Panc1 (cell line): ENCODE measurements at regions not wholly inside any gene's neighbourhood (a gene's known extent, or its start where the extent isn't known, plus 50 kb on each side); places are given as distances from the start of the nearest gene placed in this dataset.

Experiments
- ATAC-seq: fragments of 200-7000 bp; cut with Tn5 transposase; 2 replicates; pipeline ENCODE4 v1.9.1; 2020; ENCODE audit warnings: mild to moderate bottlenecking, moderate library complexity
- BruUV-seq: library from RNA; stranded (reverse); fragments of 400-500 nt; replicated peaks from 2 replicates; lab custom pipeline; 2021; lab: Mats Ljungman, UMichigan
- CTCF ChIA-PET: fragments of 300-600 bp; sonication (Branson Sonifier 250); formaldehyde crosslinking; loops from one replicate; lab custom pipeline; 2022; ENCODE audit warnings: antibody characterized with exemption; lab: Charles Lee
- POLR2A ChIA-PET: fragments of 300-600 bp; sonication (Branson Sonifier 250); formaldehyde crosslinking; loops from one replicate; lab custom pipeline; 2022; ENCODE audit warnings: antibody characterized with exemption; lab: Charles Lee
- DNase-seq: peaks from one replicate; pipeline ENCODE4 v3.0.0-alpha.2; 2010; ENCODE audit warnings: low read depth, low spot score
- H3K27ac ChIP-seq: 2 replicates; pipeline ENCODE4 v1.5.1; 2011; ENCODE audit warnings: mild to moderate bottlenecking, low read length, inconsistent platforms
- H3K27me3 ChIP-seq: fragments of 200-500 bp; sonication (Bioruptor generic); 2 replicates; pipeline ENCODE4 v1.6.0; 2014; ENCODE audit warnings: low read length, inconsistent platforms; ENCODE audit not compliant: control insufficient read depth, insufficient read depth
- H3K36me3 ChIP-seq: fragments of 200-500 bp; sonication (Bioruptor generic); 2 replicates; pipeline ENCODE4 v1.5.1; 2014; ENCODE audit warnings: inconsistent platforms, mild to moderate bottlenecking, low read length, moderate library complexity; ENCODE audit not compliant: control insufficient read depth, insufficient read depth
- H3K4me1 ChIP-seq: 2 replicates; pipeline ENCODE4 v1.5.1; 2011; ENCODE audit warnings: inconsistent platforms, mild to moderate bottlenecking, low read length, moderate library complexity; ENCODE audit not compliant: control insufficient read depth, insufficient read depth
- H3K4me3 ChIP-seq, 2 experiments: 2 replicates each; pipeline ENCODE4 v1.5.1; 2011 to 2012; ENCODE audit warnings: low read depth in 2 of 2, low read length in 2 of 2, mild to moderate bottlenecking in 2 of 2, inconsistent platforms in 1 of 2, moderate library complexity in 1 of 2
- H3K9me3 ChIP-seq: fragments of 200-500 bp; sonication (Bioruptor generic); 2 replicates; pipeline ENCODE4 v1.5.1; 2014; ENCODE audit warnings: low read depth, mild to moderate bottlenecking, inconsistent platforms, low read length, moderate library complexity; ENCODE audit not compliant: control insufficient read depth, insufficient read depth
- CTCF ChIP-seq: fragments of 450-650 bp; IDR thresholded peaks from 2 replicates; pipeline ENCODE4 v1.5.1; 2017; ENCODE audit warnings: mild to moderate bottlenecking
- POLR2AphosphoS5 ChIP-seq: IDR thresholded peaks from 2 replicates; pipeline ENCODE4 v1.6.1; 2012; ENCODE audit warnings: mild to moderate bottlenecking, low read depth, low read length, moderate library complexity
- REST ChIP-seq, 2 experiments: IDR thresholded peaks; 2 replicates each; pipeline ENCODE4 v1.6.1; 2011 to 2012; ENCODE audit warnings: low read depth in 2 of 2, control low read depth in 1 of 2, low read length in 1 of 2, mild to moderate bottlenecking in 1 of 2, moderate library complexity in 1 of 2; ENCODE audit not compliant: insufficient read depth in 1 of 2
- SIN3A ChIP-seq: IDR thresholded peaks from 2 replicates; pipeline ENCODE4 v1.6.1; 2012; ENCODE audit warnings: low read depth, mild to moderate bottlenecking, low read length, moderate library complexity, borderline replicate concordance; ENCODE audit not compliant: insufficient read depth
- TCF7L2 ChIP-seq: IDR thresholded peaks from 2 replicates; pipeline ENCODE4 v1.6.1; 2011; ENCODE audit warnings: mild to moderate bottlenecking, low read depth, low read length, inconsistent platforms
- in situ Hi-C: cut with HindIII; loops from 2 replicates; pipeline ENCODE4 v1.10.0; 2016; ENCODE audit warnings: low sequenced_read_pairs, low pct_unique_long_range_greater_than_20kb
- intact Hi-C: fragments of 100-400 bp; cut with micrococcal nuclease; formaldehyde crosslinking; loops from one replicate; pipeline ENCODE4 v1.10.0; 2022; ENCODE audit not compliant: unreplicated experiment

DNA sequence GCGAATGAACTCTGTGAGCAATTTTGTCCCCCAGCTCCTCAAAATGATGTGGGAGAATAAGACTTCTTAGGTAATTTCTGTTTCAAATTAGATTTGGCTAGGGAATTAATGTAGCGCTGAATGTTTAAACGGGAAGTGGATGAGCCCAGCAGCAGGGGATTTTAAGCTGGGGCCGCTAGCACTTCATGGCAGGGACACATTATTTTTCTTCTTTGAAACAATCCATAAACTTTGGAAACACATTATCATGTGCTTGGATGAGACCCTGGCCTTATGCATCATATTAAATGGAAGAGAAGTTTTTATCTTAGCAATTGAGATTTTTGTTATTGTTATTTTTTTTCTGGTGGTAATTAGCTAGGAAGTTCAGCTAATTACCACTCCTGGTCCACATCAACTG, 74.2 kb upstream of the FUCA2 start:
- H3K27ac ChIP-seq, result no peak overlapping the region
- H3K36me3 ChIP-seq, result no peaks in the 10 kb centered on the region
- no TSS peak for BruUV-seq
- H3K9me3 ChIP-seq, result no peaks in the 10 kb centered on the region
- in situ Hi-C loops, result no loop called here
- H3K4me1 ChIP-seq, result no peaks in the 10 kb centered on the region
- no peaks in the 10 kb centered on the region for H3K27me3 ChIP-seq
- intact Hi-C loops, result no loop called here
- H3K4me3 ChIP-seq, result no peak overlapping the region
- ChIA-PET POLR2A (no interaction called here), CTCF (no interaction called here)
- ATAC-seq (no peak), DNase-seq (no peak)
- TF ChIP-seq SIN3A (no peak), POLR2AphosphoS5 (no peak), CTCF (no peak), REST (IDR thresholded peaks at IDR 0.05; ENCODE audit: insufficient read depth in 1 of 2, low read depth in 2 of 2, low read length in 1 of 2) (no peak), TCF7L2 (no peak)

GRCh38 chr6:143585241-143585640, 73.7 kb upstream of the FUCA2 start:
- Histone ChIP-seq H3K9me3 (no peaks in the 10 kb centered on the region), H3K27me3 (no peaks in the 10 kb centered on the region), H3K4me1 (no peaks in the 10 kb centered on the region), H3K27ac (no peak overlapping the region), H3K36me3 (no peaks in the 10 kb centered on the region), H3K4me3 (no peak overlapping the region)
- POLR2A ChIA-PET, result no interaction called here
- TF ChIP-seq REST (IDR thresholded peaks at IDR 0.05; ENCODE audit: insufficient read depth in 1 of 2, low read depth in 2 of 2, low read length in 1 of 2) (no peak), CTCF (no peak), TCF7L2 (no peak), POLR2AphosphoS5 (no peak), SIN3A (no peak)
- DNase-seq, result no peak
- intact Hi-C loops, result no loop called here
- BruUV-seq, result no TSS peak
- CTCF ChIA-PET, result interaction anchor here (0.7 kb wide), 1 partner anchor 117 kb away, joined by 9 read pairs; no protein-coding TSS in a partner anchor
- in situ Hi-C loops, result no loop called here
- no peak for ATAC-seq
